ENCODE measurements at regions not wholly inside any gene's neighbourhood (a gene's known extent, or its start where the extent isn't known, plus 50 kb on each side); places are given as distances from the start of the nearest gene placed in this dataset.

DNA sequence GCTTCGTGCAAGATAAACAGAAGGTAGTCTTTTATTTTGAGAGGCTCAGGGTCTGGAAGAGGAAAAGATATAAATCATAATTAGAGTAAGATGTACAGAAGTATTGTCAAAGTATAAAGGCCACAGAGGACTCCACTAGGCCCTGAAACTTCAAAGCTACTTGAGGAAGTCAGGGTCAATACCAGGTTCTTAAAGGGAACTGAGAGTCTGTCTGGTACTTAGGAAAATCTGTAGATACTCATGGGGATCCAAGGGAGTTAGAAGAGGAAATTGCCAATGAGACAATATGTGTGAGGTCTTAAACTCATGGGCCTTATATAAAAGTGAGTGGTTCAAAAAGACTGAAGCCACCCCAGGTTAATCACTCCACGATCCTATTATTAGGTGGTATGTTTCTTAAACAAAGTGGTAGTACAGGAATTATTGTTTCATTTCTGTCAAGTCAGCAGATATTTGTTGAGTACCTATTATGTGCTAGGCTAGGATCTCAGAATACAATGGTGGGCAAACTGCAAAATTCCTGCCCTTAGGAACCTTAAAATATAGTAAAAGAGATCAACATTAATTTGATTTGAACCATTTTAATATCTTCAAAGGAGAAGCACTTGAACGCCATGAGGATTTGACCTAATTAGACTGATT is 314.6 kb downstream of the ADAMTS20 start:
- TF ChIP-seq, protein P1, sequence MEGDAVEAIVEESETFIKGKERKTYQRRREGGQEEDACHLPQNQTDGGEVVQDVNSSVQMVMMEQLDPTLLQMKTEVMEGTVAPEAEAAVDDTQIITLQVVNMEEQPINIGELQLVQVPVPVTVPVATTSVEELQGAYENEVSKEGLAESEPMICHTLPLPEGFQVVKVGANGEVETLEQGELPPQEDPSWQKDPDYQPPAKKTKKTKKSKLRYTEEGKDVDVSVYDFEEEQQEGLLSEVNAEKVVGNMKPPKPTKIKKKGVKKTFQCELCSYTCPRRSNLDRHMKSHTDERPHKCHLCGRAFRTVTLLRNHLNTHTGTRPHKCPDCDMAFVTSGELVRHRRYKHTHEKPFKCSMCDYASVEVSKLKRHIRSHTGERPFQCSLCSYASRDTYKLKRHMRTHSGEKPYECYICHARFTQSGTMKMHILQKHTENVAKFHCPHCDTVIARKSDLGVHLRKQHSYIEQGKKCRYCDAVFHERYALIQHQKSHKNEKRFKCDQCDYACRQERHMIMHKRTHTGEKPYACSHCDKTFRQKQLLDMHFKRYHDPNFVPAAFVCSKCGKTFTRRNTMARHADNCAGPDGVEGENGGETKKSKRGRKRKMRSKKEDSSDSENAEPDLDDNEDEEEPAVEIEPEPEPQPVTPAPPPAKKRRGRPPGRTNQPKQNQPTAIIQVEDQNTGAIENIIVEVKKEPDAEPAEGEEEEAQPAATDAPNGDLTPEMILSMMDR (IDR thresholded peaks at IDR 0.05 in 4 of 5, conservative IDR thresholded peaks at IDR 0.05 in 1 of 5): no peak
- TF ChIP-seq POLR2A (IDR thresholded peaks at IDR 0.05): no peak
